Fibroblast of skin of left biceps (primary cell): ENCODE measurements at regions not wholly inside any gene's neighbourhood (a gene's known extent, or its start where the extent isn't known, plus 50 kb on each side); places are given as distances from the start of the nearest gene placed in this dataset.

Experiments
- DNase-seq, 2 experiments: peaks; one replicate each; pipeline ENCODE4 v3.0.0-alpha.2; 2013; ENCODE audit warnings: low read depth in 2 of 2

DNA sequence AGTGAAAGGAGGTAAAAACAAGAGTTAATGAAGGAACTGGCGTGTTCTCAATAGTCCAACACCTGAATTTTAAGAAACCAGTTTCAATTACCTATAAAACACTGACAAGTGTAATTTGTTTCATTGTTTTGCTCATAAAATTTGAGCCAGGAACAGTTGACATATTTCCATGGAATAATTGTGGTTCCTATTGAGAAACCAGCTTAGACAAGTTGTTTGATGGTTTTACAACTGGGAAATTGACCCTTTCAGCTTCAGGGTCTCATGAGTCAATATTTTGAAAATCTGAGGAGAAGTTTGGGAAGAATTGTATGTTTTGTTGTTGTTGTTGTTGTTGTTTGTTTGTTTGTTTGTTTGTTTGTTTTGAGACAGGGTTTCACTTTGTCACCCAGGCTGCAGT lies 69.1 kb upstream of the GADD45A start:
- DNase-seq = no peak

DNA sequence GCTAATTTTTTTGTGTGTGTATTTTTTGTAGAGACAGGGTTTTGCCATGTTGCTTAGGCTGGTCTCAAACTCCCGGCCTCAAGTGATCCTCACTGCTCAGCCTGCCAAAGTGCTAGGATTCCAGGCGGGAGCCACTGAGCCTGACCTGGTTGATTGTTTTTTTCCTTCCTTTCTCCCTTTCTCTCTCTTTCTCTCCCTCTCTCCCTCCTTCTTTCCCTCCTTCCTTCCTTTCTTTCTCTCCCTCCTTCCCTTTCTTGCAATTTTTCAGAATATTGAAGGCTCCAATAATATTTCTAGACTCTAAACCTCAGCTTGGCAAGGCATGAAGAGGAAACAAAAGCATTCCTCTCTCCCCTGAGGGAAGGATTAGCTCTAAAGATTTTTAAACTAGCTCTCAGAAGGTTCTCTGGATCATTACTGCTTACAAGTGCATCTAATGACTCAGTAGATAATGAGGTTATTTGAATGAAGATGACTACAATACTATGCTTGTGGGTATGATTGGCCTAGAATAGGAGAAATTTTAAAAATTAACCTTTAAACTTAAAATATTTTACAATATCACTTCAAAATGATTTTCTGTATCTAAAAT lies 68.5 kb upstream of the GADD45A start:
- no peak for DNase-seq

DNA sequence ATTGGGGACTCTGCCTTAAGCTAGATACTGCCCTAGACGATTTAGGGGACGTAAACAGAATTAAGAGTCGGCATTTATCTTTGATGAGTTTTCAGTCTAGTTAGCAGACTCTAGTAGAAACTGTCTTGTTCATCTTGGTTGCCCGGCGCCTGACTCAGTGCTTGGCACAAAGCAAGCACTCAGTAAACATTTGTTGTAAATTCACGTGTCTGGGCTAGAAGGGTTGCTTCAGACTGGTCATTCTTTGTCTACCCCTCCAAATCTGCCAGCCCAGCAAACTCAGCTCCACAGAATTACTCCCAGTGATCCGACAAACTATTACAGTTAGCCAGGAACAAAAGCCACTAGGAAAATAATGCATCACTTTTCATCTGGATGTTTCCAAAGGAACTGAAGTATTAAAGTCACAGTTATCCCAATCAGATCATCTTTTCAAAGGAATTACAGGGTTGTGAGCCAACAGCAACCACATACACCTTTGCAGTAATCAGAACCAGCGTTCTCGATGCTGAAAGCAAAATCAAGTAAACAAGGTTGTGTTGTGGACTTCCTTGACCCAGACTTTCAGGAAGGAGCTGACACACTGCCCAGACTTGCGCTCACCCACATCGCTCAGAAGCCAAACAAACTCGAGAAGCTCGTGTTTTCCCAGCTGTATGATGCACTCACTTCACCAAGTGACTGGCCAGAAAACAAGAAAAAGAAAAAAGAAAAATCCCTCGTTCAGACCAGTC lies 66.5 kb upstream of the GADD45A start:
- DNase-seq = no peak

- DNase-seq = no peak
Observed at GRCh38 chr1:67619080-67619479, 65.9 kb upstream of the GADD45A start.

GRCh38 chr1:67623906-67624305 lies 61.1 kb upstream of the GADD45A start:
- no peak for DNase-seq

DNA sequence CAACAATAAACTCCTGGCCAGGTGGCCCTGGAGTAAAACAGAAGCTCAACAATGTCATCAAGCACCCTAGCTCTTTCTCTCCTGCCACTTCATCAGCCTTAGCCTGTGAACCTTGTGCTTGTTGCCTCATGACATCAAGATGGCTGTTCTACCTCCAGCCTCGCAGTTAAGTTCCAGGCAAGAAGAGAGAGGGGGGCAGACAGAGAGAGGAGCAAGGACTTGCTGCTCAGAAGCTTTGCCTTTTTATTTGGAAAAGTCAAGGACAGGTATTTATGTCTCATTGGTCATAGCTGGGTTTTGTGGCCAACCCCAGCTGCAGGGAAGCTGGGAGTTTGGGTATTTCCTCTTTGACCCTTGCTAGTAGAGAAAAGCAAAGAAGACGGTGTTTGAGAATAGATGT lies 60.3 kb upstream of the GADD45A start:
- no peak for DNase-seq

GRCh38 chr1:67626090-67626860 lies 58.7 kb upstream of the GADD45A start:
- DNase-seq = no peak

- no peak for DNase-seq
Observed at GRCh38 chr1:67626861-67627235, 58.2 kb upstream of the GADD45A start.

DNA sequence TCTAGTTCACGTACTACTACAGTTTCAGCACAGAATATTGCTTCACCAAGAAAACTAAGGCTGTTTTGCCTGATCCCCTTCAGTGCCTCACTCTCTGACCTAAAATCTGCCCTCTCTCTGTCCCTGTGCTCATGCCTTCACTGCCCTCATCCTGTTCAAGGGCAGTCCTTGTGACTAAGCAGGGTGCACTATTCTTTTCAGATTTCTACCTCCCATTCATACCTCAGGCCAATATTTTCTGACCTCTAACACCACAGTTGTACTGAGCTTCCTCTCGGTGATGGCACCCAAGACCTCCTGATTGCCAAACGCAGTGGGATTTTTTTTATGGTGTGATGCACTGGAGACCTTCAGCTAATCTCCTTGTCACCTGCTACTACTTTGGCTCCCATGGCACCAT lies 57.7 kb upstream of the GADD45A start:
- DNase-seq = no peak

- DNase-seq = no peak
Observed at GRCh38 chr1:67627906-67628305, 57.1 kb upstream of the GADD45A start.

DNA sequence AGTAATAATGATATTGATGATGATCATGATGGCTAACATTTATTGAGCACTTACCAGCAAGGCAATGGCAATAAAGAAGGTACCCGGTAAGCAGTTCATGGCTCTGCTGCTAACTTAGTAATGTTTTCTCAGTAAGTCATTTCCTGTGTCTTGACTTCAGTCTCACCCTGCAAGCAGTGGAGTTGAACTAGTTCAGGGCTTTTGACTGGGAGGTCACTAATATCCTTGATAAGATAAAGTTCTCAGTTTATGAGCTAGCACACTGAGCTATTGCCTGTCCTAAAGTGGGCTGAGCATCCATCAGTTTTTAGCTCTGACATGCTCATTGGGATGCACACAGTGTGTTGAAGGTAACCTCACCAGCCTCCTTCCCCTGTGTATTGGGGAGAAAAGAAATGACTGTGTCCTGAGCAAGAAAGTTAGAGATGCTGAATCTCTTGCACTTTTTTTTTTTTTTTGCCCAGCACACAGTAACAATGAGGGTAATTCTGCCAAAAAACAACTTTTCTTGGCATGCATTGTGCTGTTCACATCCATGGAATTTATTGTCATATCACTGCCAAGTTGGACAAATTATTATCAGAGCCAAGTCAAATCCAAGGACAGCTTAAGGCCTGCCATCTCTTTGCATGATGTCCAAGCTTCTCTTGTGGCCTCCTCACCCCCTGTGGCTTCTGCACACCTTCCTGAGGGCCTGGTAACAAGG lies 55.5 kb upstream of the GADD45A start:
- peak; percentile 13 to 22 for DNase-seq

DNA sequence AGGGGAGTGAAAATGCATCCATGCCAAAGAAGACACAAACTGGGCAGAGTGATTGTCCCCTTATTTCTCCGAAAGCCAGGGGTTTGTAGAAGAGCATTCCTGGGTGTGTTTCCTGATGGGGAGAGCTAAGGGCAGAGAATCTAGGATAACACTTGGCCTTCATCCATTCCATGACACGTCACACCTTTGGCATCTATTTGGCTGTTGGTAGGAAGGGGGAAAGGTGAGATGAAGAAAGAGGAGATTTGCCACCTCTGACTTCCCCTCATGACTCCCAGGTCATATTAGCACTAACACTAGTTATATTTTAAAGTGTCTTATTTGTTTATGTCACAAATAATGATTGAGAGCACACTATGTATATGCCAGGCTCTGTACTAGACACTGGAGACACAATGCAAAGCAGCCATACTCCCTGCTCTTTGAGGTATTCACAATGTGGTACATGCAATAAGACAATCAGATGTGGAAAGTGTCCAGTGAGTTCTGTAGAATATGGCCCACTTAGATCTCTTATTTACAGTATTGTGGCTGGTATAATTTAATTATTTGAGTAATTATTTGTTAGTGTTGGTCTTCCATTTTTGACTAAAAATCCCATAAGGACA lies 54.5 kb upstream of the GADD45A start:
- DNase-seq = no peak

GRCh38 chr1:67632356-67632755 lies 52.6 kb upstream of the GADD45A start:
- DNase-seq = no peak

DNA sequence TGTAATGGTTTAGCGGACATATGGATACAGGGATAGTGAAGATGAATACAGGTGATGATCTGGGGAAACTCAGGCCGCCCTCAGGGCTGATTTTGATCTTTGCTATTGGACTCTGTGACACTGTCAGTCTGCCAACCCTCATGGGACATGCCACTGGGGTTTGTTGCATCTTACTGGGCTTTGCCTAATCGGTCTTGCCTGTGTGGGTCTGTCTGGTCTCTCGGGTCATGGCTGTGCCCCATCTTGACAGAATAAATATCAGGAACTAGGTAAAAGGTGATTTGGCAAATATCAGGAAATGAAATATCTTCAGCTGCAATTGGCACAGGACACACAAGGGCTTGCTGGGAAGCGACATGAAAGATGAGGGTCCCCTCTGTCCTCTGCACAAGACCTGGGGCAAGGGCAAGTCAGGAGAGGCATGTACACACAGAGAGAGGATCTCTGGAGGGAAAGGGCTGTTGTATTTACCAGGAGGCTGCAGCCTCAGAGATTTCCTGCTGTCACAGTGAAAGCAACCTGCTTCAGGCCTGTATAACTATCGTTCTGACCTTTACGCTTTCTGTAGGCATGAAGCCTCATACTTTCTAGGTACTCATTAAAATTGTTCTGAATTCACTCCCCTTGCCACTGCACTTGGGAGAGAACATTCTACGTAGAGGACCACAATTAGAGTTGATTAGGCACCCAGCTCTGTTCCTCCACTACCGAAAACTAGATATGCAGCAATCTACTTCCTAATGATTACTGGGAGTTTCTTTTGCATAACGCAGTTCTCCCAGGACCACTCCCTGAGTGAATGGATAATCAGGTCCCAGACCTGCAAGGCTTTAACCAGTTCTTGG lies 52.0 kb upstream of the GADD45A start:
- DNase-seq = no peak

- DNase-seq = no peak
Observed at GRCh38 chr1:67634396-67634935, 50.5 kb upstream of the GADD45A start.

- DNase-seq = no peak
Observed at GRCh38 chr1:67635055-67635809, 49.8 kb upstream of the GADD45A start.
